Myocyte (in vitro differentiated cells): ENCODE measurements at regions not wholly inside any gene's neighbourhood (a gene's known extent, or its start where the extent isn't known, plus 50 kb on each side); places are given as distances from the start of the nearest gene placed in this dataset.

Experiments used
- DNase-seq: peaks from one replicate; pipeline ENCODE4 v3.0.0-alpha.2; 2012; ENCODE audit warnings: low read depth

- peak; percentile 87 for DNase-seq
These were observed 51.7 kb upstream of the ACVR2A start for GRCh38 chr2:147792966-147793617.

- DNase-seq = no peak
These were observed 54.2 kb upstream of the ACVR2A start for GRCh38 chr2:147790580-147790979.

- DNase-seq = no peak
These were observed 55.1 kb upstream of the ACVR2A start for GRCh38 chr2:147789720-147790119.

- DNase-seq = no peak
These were observed 55.5 kb upstream of the ACVR2A start for GRCh38 chr2:147789287-147789686.

- peak; percentile 51 for DNase-seq
These were observed 62.5 kb upstream of the ACVR2A start for GRCh38 chr2:147782141-147782930.

- DNase-seq = no peak
These were observed 65.4 kb upstream of the ACVR2A start for GRCh38 chr2:147779440-147779839.

GRCh38 chr2:147777394-147777793 is 67.4 kb upstream of the ACVR2A start:
- no peak for DNase-seq

GRCh38 chr2:147774805-147775204 is 70.0 kb upstream of the ACVR2A start:
- DNase-seq = no peak

GRCh38 chr2:147773479-147773878 is 71.3 kb upstream of the ACVR2A start:
- no peak for DNase-seq

GRCh38 chr2:147772781-147773180 is 72.0 kb upstream of the ACVR2A start:
- DNase-seq = no peak

GRCh38 chr2:147763861-147764260 is 81.0 kb upstream of the ACVR2A start:
- peak; percentile 25 for DNase-seq

GRCh38 chr2:147760984-147761383 is 83.8 kb upstream of the ACVR2A start:
- no peak for DNase-seq

GRCh38 chr2:147759536-147759935 is 85.3 kb upstream of the ACVR2A start:
- no peak for DNase-seq

- no peak for DNase-seq
These were observed 86.0 kb upstream of the ACVR2A start for GRCh38 chr2:147758821-147759220.

GRCh38 chr2:147756069-147756468 is 88.8 kb upstream of the ACVR2A start:
- DNase-seq = no peak

GRCh38 chr2:147740211-147740927 is 104.5 kb upstream of the ACVR2A start:
- no peak for DNase-seq

- no peak for DNase-seq
These were observed 105.3 kb upstream of the ACVR2A start for GRCh38 chr2:147739508-147739907.

GRCh38 chr2:147718831-147719230 is 126.0 kb upstream of the ACVR2A start:
- no peak for DNase-seq

- DNase-seq = peak; percentile 19
These were observed 127.9 kb upstream of the ACVR2A start for GRCh38 chr2:147716906-147717305.

- DNase-seq = peak; percentile 8
These were observed 129.0 kb upstream of the ACVR2A start for GRCh38 chr2:147715807-147716206.

GRCh38 chr2:147714582-147714981 is 130.2 kb upstream of the ACVR2A start:
- DNase-seq = peak; percentile 10

GRCh38 chr2:147713349-147713748 is 131.5 kb upstream of the ACVR2A start:
- DNase-seq = no peak
